ENCODE measurements at regions not wholly inside any gene's neighbourhood (a gene's known extent, or its start where the extent isn't known, plus 50 kb on each side); places are given as distances from the start of the nearest gene placed in this dataset.

DNA sequence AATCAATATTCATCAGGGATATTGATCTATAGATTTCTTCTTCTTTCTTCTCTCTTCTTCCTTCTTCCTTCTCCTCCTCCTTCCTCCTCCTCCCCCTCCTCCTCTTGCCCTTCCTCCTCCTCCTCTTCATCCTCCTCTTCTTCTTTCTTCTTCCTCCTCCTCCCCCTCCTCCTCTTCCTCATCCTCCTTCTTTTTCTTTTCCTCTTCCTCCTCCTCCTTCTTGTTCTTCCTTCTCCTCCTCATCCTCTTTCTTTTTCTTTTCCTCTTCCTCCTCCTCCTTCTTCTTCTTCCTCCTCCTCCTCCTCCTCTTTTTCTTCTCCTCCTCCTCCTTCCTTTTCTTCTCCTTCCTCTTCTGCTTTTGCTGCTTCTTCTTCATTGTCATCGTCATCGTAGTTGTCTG, 52.4 kb upstream of the SERINC1 start:
- Mint-ChIP-seq H3K27ac (no peak overlapping the region), H3K36me3 (peaks cover 62% of the 10 kb centered on the region), H3K4me1 (no peaks in the 10 kb centered on the region), H3K4me3 (no peak overlapping the region), H3K27me3 (ENCODE audit: low read depth) (no peaks in the 10 kb centered on the region), H3K9me3 (peaks cover 62% of the 10 kb centered on the region)
- no peak for DNase-seq (ENCODE audit: low spot score in 2 of 2, unreplicated experiment in 2 of 2)
- TF ChIP-seq, protein P1, sequence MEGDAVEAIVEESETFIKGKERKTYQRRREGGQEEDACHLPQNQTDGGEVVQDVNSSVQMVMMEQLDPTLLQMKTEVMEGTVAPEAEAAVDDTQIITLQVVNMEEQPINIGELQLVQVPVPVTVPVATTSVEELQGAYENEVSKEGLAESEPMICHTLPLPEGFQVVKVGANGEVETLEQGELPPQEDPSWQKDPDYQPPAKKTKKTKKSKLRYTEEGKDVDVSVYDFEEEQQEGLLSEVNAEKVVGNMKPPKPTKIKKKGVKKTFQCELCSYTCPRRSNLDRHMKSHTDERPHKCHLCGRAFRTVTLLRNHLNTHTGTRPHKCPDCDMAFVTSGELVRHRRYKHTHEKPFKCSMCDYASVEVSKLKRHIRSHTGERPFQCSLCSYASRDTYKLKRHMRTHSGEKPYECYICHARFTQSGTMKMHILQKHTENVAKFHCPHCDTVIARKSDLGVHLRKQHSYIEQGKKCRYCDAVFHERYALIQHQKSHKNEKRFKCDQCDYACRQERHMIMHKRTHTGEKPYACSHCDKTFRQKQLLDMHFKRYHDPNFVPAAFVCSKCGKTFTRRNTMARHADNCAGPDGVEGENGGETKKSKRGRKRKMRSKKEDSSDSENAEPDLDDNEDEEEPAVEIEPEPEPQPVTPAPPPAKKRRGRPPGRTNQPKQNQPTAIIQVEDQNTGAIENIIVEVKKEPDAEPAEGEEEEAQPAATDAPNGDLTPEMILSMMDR (IDR thresholded peaks at IDR 0.05; ENCODE audit: unreplicated experiment), result no peak

DNA sequence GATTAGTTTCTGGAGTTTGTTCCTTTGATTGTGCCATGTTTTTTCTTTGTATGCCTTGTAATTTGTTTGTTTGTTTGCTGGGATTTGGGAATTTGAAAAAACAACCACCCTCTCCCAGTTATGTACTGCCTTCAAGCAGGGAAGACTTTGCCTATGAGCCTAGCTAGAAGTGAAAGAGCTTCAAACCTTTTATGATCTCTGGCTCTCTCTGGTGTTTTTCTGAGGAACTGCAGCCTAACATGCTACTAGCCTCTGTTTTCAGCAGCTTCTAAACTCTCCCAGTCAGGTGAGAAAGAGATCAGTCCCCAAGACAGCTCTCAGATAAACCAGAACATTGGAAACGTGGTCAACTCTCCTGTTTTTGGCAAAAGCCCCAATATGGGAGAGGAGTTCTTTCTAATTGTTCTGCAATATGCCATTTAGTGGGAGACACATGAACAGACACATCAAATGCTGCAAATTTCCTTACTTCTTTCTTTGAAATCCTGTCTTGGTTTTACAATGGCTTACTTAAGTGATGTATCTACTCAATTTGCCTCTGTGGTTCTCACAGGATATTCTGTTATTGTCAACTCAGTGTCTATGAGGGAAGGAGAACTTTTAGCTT, 58.9 kb upstream of the SERINC1 start:
- TF ChIP-seq, protein P1 (IDR thresholded peaks at IDR 0.05; ENCODE audit: unreplicated experiment), result peak; percentile 59
- DNase-seq (ENCODE audit: low spot score in 2 of 2, unreplicated experiment in 2 of 2), result peak in 1 of 2 experiments; percentile 46
- peaks cover 33% of the 10 kb centered on the region for H3K9me3 Mint-ChIP-seq

DNA sequence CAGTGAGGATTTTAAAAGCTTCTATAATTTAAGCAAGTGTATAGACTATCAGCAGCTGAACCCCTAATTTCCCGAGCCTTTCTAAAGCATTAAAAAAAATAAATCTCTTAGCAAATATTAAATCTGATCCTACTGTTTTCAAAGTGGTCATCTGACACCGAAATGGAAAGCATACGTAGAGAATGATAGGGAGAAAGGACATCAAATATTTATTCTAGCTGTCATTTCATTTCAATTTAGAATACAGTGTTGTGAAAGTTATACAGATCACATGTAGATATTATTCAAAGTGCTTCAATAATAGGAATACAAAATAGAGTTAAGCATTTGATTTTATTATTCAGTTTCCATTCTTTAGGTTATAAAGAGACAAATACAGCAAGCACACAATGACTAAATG, 61.9 kb upstream of the PKIB start:
- TF ChIP-seq, protein P1 (IDR thresholded peaks at IDR 0.05; ENCODE audit: unreplicated experiment), result no peak
- no peak overlapping the region for H3K27ac Mint-ChIP-seq
- no peak for DNase-seq (ENCODE audit: low spot score in 2 of 2, unreplicated experiment in 2 of 2)
- H3K4me3 Mint-ChIP-seq, result no peak overlapping the region
- peaks cover 7% of the 10 kb centered on the region for H3K27me3 Mint-ChIP-seq (ENCODE audit: low read depth)
- H3K4me1 Mint-ChIP-seq, result no peaks in the 10 kb centered on the region
- H3K9me3 Mint-ChIP-seq, result peaks cover 12% of the 10 kb centered on the region
- H3K36me3 Mint-ChIP-seq, result peaks cover 22% of the 10 kb centered on the region

More for the DNA sequence above, 58.9 kb upstream of the SERINC1 start:
- H3K4me1 Mint-ChIP-seq, result no peaks in the 10 kb centered on the region
- H3K4me3 Mint-ChIP-seq, result no peak overlapping the region
- H3K27ac Mint-ChIP-seq, result no peak overlapping the region
- H3K27me3 Mint-ChIP-seq (ENCODE audit: low read depth), result peaks cover 5% of the 10 kb centered on the region
- peaks cover 27% of the 10 kb centered on the region for H3K36me3 Mint-ChIP-seq

DNA sequence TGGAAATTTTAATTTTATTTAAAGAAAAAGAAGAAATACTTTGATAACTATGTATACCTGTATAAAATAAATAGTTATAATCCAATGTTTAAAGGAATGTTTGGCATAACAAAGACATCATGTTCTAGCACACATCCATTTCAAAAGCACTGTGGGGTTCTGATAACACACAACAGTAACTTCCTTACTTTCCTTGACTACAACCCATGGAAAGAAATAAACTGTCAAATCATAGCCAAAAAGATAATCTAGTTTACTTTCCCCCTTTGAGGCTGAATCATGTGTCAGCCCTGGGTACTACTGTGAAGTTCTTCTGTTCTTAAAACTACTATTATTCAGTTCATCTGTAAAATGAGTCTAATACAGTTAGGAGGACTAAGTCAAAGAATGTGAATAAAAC, 61.4 kb upstream of the PKIB start:
- Mint-ChIP-seq H3K4me1 (no peaks in the 10 kb centered on the region), H3K4me3 (no peak overlapping the region), H3K27ac (no peak overlapping the region), H3K36me3 (peaks cover 20% of the 10 kb centered on the region), H3K27me3 (ENCODE audit: low read depth) (peaks cover 7% of the 10 kb centered on the region), H3K9me3 (peaks cover 12% of the 10 kb centered on the region)
- DNase-seq (ENCODE audit: low spot score in 2 of 2, unreplicated experiment in 2 of 2), result no peak
- TF ChIP-seq, protein P1 (IDR thresholded peaks at IDR 0.05; ENCODE audit: unreplicated experiment), result no peak

DNA sequence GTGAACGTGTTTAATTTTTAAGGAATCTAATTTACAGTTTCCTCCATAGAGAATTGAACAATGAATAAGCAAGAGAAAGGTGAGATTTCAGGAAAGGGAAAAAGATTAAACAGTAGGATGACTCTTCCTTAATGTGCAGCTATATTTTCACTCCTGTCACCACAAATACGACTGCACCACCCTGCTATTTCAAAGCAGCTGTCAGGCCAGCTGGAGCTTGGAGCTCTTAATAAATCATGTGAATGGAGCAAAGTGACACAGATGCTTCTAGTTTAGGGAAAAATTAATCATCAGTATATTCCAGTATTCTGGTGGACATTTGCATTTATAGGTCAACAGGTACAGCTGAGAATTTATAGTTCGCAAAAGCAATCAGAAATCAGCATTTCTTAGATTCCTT, 56.5 kb upstream of the PKIB start:
- H3K4me3 Mint-ChIP-seq, result no peak overlapping the region
- H3K4me1 Mint-ChIP-seq, result peaks cover 7% of the 10 kb centered on the region
- TF ChIP-seq, protein P1 (IDR thresholded peaks at IDR 0.05; ENCODE audit: unreplicated experiment), result no peak
- H3K27me3 Mint-ChIP-seq (ENCODE audit: low read depth), result peaks cover 7% of the 10 kb centered on the region
- no peak overlapping the region for H3K27ac Mint-ChIP-seq
- H3K36me3 Mint-ChIP-seq, result peaks cover 15% of the 10 kb centered on the region
- H3K9me3 Mint-ChIP-seq, result peaks cover 8% of the 10 kb centered on the region
- DNase-seq (ENCODE audit: low spot score in 2 of 2, unreplicated experiment in 2 of 2), result no peak

DNA sequence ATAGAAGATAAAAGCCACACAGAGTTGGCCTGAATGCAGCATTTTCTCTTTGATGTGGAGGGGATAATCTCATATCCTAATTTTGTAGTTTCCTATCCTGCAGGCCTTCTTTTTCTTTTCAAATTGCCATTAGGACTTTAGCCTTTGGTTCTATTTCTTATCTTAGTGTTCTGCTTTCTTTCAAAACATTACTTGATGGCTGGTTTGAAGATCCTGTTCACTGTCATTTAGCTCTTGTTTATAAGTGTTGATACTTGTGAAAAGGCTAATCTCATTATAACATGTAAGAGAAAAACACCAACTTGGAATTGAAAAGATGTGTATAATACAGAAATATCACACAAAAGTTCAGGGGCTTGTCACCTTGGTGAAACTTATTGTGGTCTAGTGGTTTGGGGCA, 54.6 kb upstream of the PKIB start:
- peaks cover 7% of the 10 kb centered on the region for H3K4me1 Mint-ChIP-seq
- H3K4me3 Mint-ChIP-seq, result no peak overlapping the region
- no peak for DNase-seq (ENCODE audit: low spot score in 2 of 2, unreplicated experiment in 2 of 2)
- no peak overlapping the region for H3K27ac Mint-ChIP-seq
- H3K9me3 Mint-ChIP-seq, result peaks cover 26% of the 10 kb centered on the region
- H3K36me3 Mint-ChIP-seq, result peaks cover 30% of the 10 kb centered on the region
- TF ChIP-seq, protein P1 (IDR thresholded peaks at IDR 0.05; ENCODE audit: unreplicated experiment), result no peak
- peaks cover 6% of the 10 kb centered on the region for H3K27me3 Mint-ChIP-seq (ENCODE audit: low read depth)
